SK-N-SH (cell line): ENCODE measurements at regions not wholly inside any gene's neighbourhood (a gene's known extent, or its start where the extent isn't known, plus 50 kb on each side); places are given as distances from the start of the nearest gene placed in this dataset.

Experiments
- CTCF ChIA-PET: fragments of 300-600, 350-600 bp; formaldehyde crosslinking; extraction: SDS; loops from one replicate; lab custom pipeline; 2021; lab: Yijun Ruan, JAX
- POLR2A ChIA-PET: fragments of 350-600 bp; sonication (Branson Sonifier 250); formaldehyde crosslinking; extraction: SDS; loops from one replicate; lab custom pipeline; 2020; ENCODE audit warnings: antibody characterized with exemption, inconsistent platforms; lab: Yijun Ruan, JAX
- DNase-seq: peaks from one replicate; pipeline ENCODE4 v3.0.0; 2012
- H2AFZ ChIP-seq: fragments of 200-600 bp; sonication (generic); 2 replicates; pipeline ENCODE4 v1.8.1; 2016; ENCODE audit warnings: antibody characterized with exemption, mild to moderate bottlenecking, low read depth
- H3F3A ChIP-seq: fragments of 200-600 bp; sonication (generic); replicated peaks from 2 replicates; pipeline ENCODE3; 2016; ENCODE audit warnings: antibody characterized with exemption, mild to moderate bottlenecking; ENCODE audit not compliant: insufficient read depth
- H3K27ac ChIP-seq, 2 experiments: fragments of 200-500 bp in 1 of 2; fragments of 200-600 bp in 1 of 2; sonication (Bioruptor generic) in 1 of 2; sonication (generic), shearing (Covaris generic) in 1 of 2; 2 replicates each; pipeline versions ENCODE4 v1.5.1 to v1.6.1; 2014 to 2016; ENCODE audit warnings: low read depth in 2 of 2, inconsistent platforms in 1 of 2, low read length in 1 of 2, mild to moderate bottlenecking in 1 of 2, mixed read lengths in 1 of 2
- H3K27me3 ChIP-seq: fragments of 200-600 bp; sonication (generic), shearing (Covaris generic); 2 replicates; pipeline ENCODE4 v1.6.1; 2016; ENCODE audit warnings: mixed run types; ENCODE audit not compliant: insufficient read depth
- H3K36me3 ChIP-seq, 2 experiments: fragments of 200-500 bp in 1 of 2; fragments of 200-600 bp in 1 of 2; sonication (Bioruptor generic) in 1 of 2; sonication (generic) in 1 of 2; replicated peaks in 1 of 2; 2 replicates each; pipeline versions ENCODE3 to v1.5.1; 2014 to 2016; ENCODE audit warnings: low read length in 1 of 2, mild to moderate bottlenecking in 1 of 2; ENCODE audit not compliant: insufficient read depth in 2 of 2, control insufficient read depth in 1 of 2
- H3K4me1 ChIP-seq, 2 experiments: fragments of 200-500 bp in 1 of 2; fragments of 200-600 bp in 1 of 2; sonication (Bioruptor generic) in 1 of 2; sonication (generic), shearing (Covaris generic) in 1 of 2; 2 replicates each; pipeline versions ENCODE4 v1.5.1 to v1.6.1; 2014 to 2016; ENCODE audit warnings: low read depth in 1 of 2, low read length in 1 of 2, mixed run types in 1 of 2; ENCODE audit not compliant: insufficient read depth in 2 of 2, control insufficient read depth in 1 of 2
- H3K4me2 ChIP-seq: fragments of 200-600 bp; sonication (generic), shearing (Covaris generic); 2 replicates; pipeline ENCODE4 v1.6.1; 2017; ENCODE audit warnings: mixed run types
- H3K4me3 ChIP-seq, 2 experiments: fragments of 200-500 bp in 1 of 2; fragments of 200-600 bp in 1 of 2; sonication (Bioruptor generic) in 1 of 2; sonication (generic), shearing (Covaris generic) in 1 of 2; 2 replicates each; pipeline versions ENCODE4 v1.5.1 to v1.8.1; 2014 to 2016; ENCODE audit warnings: low read depth in 2 of 2, inconsistent platforms in 1 of 2, low read length in 1 of 2, mild to moderate bottlenecking in 1 of 2, mixed read lengths in 1 of 2, moderate library complexity in 1 of 2
- H3K79me2 ChIP-seq: fragments of 200-600 bp; sonication (generic); 2 replicates; pipeline ENCODE4 v1.8.1; 2017; ENCODE audit warnings: mild to moderate bottlenecking; ENCODE audit not compliant: insufficient read depth
- H3K9ac ChIP-seq: fragments of 200-600 bp; sonication (generic); 2 replicates; pipeline ENCODE4 v1.6.1; 2017; ENCODE audit warnings: mixed run types
- H3K9me2 ChIP-seq: fragments of 200-600 bp; sonication (generic); 2 replicates; pipeline ENCODE4 v1.6.1; 2017; ENCODE audit warnings: mixed run types
- H3K9me3 ChIP-seq: fragments of 200-600 bp; sonication (generic); 2 replicates; pipeline ENCODE4 v1.6.1; 2017; ENCODE audit warnings: mixed run types, mild to moderate bottlenecking, moderate library complexity
- H4K20me1 ChIP-seq: fragments of 200-600 bp; sonication (generic); 2 replicates; pipeline ENCODE4 v1.6.1; 2017; ENCODE audit warnings: mild to moderate bottlenecking, mixed run types; ENCODE audit not compliant: insufficient read depth
- CHD2 ChIP-seq: fragments of 150-350 bp; IDR thresholded peaks from 2 replicates; pipeline ENCODE4 v1.6.1; 2018; ENCODE audit warnings: low read length; ENCODE audit not compliant: partially characterized antibody
- EP300 ChIP-seq, 2 experiments: IDR thresholded peaks; 2 replicates each; pipeline versions ENCODE4 v1.4.0 to v1.6.1; 2012; ENCODE audit warnings: borderline replicate concordance in 1 of 2, low read depth in 1 of 2, low read length in 1 of 2
- EZH2phosphoT487 ChIP-seq: fragments of 200-600 bp; sonication (generic); IDR thresholded peaks from 2 replicates; pipeline ENCODE4 v1.6.1; 2017; ENCODE audit warnings: low read depth, mixed run types, mild to moderate bottlenecking, antibody characterized with exemption, moderate library complexity, borderline replicate concordance
- FOXJ3 ChIP-seq: sonication (generic); formaldehyde crosslinking; IDR thresholded peaks from 2 replicates; pipeline ENCODE4 v1.5.1; 2020; ENCODE audit warnings: mild to moderate bottlenecking, missing genetic modification reagents
- GABPA ChIP-seq: IDR thresholded peaks from 2 replicates; pipeline ENCODE4 v1.4.0; 2012; ENCODE audit warnings: low read depth, mild to moderate bottlenecking
- GATA2 ChIP-seq: sonication (generic); formaldehyde crosslinking; IDR thresholded peaks from 2 replicates; pipeline ENCODE4 v1.5.0; 2020; ENCODE audit warnings: mild to moderate bottlenecking, missing genetic modification reagents
- JUND ChIP-seq: IDR thresholded peaks from 2 replicates; pipeline ENCODE4 v1.4.0; 2012
- RCOR1 ChIP-seq: fragments of 150-350 bp; IDR thresholded peaks from 2 replicates; pipeline ENCODE4 v1.6.1; 2017; ENCODE audit warnings: antibody characterized with exemption, low read length
- RFX5 ChIP-seq: IDR thresholded peaks from 2 replicates; pipeline ENCODE4 v1.6.1; 2012; ENCODE audit warnings: mild to moderate bottlenecking, improper control_type of control experiment, low read length
- TAF1 ChIP-seq: IDR thresholded peaks from 2 replicates; pipeline ENCODE4 v1.6.1; 2012; ENCODE audit warnings: low read depth, mild to moderate bottlenecking, low read length, moderate library complexity, borderline replicate concordance
- TCF12 ChIP-seq: IDR thresholded peaks from 2 replicates; pipeline ENCODE4 v1.4.0; 2012
- YY1 ChIP-seq: IDR thresholded peaks from 2 replicates; pipeline ENCODE4 v1.4.0; 2012; ENCODE audit warnings: low read depth, mild to moderate bottlenecking
- WGBS: methylation state at CpG from one replicate; pipeline ENCODE4 v1.1.6; 2017; ENCODE audit warnings: low lambda C conversion rate; 5-methylcytosine and 5-hydroxymethylcytosine counted together
- TF ChIP-seq, protein P1 (sequence below): IDR thresholded peaks from 2 replicates; pipeline ENCODE4 v1.4.0; 2012; ENCODE audit warnings: low read depth, borderline replicate concordance
- TF ChIP-seq, protein P2 (sequence below): IDR thresholded peaks from 2 replicates; pipeline ENCODE4 v1.4.0; 2012; ENCODE audit warnings: low read depth
- TF ChIP-seq, protein P3 (sequence below): fragments of 150-350 bp; IDR thresholded peaks from 2 replicates; pipeline ENCODE4 v1.6.1; 2016; ENCODE audit warnings: mild to moderate bottlenecking, low read depth, low read length
- TF ChIP-seq, protein P4 (sequence below): IDR thresholded peaks from 2 replicates; pipeline ENCODE4 v1.6.1; 2012; ENCODE audit warnings: mild to moderate bottlenecking, low read depth, low read length, moderate library complexity

DNA sequence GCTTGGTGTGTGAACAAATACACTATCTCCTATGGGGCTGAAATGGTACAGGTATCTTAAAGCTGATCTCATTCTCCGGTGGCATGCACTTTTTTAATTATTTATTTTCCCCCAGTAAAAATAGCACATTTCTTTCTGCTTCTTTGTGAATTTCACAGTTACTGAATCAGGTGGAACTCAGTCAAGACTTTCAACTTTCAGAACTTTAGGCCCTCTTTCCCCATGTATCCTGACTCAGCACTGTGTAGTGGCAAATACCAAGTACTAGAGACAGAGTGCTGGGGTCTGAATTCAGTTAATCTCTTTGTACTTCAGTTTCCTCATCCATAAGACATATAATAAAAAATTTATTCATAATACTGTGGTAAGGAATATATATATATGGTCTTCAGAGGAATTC, 223.9 kb downstream of the CSNK2A3 start (continued):
- TF ChIP-seq, protein P1, sequence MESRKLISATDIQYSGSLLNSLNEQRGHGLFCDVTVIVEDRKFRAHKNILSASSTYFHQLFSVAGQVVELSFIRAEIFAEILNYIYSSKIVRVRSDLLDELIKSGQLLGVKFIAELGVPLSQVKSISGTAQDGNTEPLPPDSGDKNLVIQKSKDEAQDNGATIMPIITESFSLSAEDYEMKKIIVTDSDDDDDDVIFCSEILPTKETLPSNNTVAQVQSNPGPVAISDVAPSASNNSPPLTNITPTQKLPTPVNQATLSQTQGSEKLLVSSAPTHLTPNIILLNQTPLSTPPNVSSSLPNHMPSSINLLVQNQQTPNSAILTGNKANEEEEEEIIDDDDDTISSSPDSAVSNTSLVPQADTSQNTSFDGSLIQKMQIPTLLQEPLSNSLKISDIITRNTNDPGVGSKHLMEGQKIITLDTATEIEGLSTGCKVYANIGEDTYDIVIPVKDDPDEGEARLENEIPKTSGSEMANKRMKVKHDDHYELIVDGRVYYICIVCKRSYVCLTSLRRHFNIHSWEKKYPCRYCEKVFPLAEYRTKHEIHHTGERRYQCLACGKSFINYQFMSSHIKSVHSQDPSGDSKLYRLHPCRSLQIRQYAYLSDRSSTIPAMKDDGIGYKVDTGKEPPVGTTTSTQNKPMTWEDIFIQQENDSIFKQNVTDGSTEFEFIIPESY: no peak
- no peak for TF ChIP-seq TAF1

DNA sequence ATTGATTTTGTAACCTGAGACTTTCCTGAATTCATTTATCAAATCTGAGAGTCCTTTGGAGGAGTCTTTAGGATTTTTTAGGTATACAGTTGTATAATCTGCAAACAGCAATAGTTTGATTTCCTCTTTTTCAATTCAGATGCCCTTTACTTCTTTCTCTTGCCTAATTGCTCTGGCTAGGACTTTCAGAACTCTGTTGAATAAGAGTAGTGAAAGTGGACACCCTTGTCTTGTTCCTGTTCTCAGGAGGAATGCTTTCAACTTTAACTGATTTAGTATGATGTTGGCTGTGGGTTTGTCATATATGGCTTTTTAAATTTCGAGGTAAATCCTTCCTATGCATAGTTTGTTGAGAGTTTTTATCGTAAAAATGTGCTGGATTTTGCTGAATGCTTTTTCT, 227.4 kb downstream of the CSNK2A3 start:
- no peak for DNase-seq
- Histone ChIP-seq H2AFZ (no peak overlapping the region), H3K27me3 (no peaks in the 10 kb centered on the region), H3F3A (no peaks in the 10 kb centered on the region), H3K4me1 (no peaks in the 10 kb centered on the region), H3K4me3 (no peak overlapping the region), H3K9me3 (no peaks in the 10 kb centered on the region), H3K79me2 (no peaks in the 10 kb centered on the region), H3K36me3 (no peaks in the 10 kb centered on the region), H3K9me2 (no peaks in the 10 kb centered on the region), H3K9ac (no peak overlapping the region), H3K27ac (no peak overlapping the region), H4K20me1 (no peaks in the 10 kb centered on the region)
- ChIA-PET CTCF (no interaction called here), POLR2A (no interaction called here)
- WGBS: 12% methylated on average over 2 of the region's 2 CpGs
- no peak for TF ChIP-seq GATA2 (CRISPR knock-in tag)
- TF ChIP-seq, all 33 proteins: peak for 0
- no peak overlapping the region for H3K4me2 ChIP-seq

DNA sequence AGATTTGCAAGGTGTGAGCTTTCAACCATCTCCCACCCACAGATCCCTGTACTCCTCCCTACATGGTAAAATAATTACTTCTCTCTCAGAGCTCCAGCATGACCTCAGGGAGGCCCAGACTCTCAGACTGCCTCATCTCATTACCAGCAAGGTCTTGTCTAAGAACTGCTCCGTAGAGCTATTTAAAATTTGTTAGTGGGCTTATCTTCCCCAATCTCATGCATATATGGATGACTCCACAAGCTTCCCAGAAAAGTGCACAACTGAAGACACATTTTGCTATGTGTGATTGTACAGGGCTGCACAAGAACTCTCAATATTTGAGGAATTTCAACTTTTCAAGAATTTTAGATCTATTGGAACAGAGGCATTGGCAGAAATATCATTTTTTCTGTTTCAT, 230.3 kb downstream of the CSNK2A3 start:
- H3K9me3 ChIP-seq: no peaks in the 10 kb centered on the region
- no peak overlapping the region for H2AFZ ChIP-seq
- ChIA-PET POLR2A (no interaction called here), CTCF (interaction anchor here (1.1 to 1.4 kb wide), 2 partner anchors 10 to 18 kb away, joined by 3 to 4 read pairs; no protein-coding TSS in a partner anchor)
- no peaks in the 10 kb centered on the region for H3K36me3 ChIP-seq
- no peak overlapping the region for H3K9ac ChIP-seq
- WGBS: 21% methylated on average over 1 of the region's 1 CpG
- no peaks in the 10 kb centered on the region for H3F3A ChIP-seq
- H3K27ac ChIP-seq: no peak overlapping the region
- H3K27me3 ChIP-seq: no peaks in the 10 kb centered on the region
- no peaks in the 10 kb centered on the region for H3K9me2 ChIP-seq
- no peaks in the 10 kb centered on the region for H3K79me2 ChIP-seq
- no peak overlapping the region for H3K4me2 ChIP-seq
- no peaks in the 10 kb centered on the region; a peak in 1 of 4 replicates for H3K4me1 ChIP-seq
- no peak for DNase-seq
- H4K20me1 ChIP-seq: no peaks in the 10 kb centered on the region
- no peak overlapping the region for H3K4me3 ChIP-seq
- TF ChIP-seq RCOR1: no peak
- TF ChIP-seq, protein P1: no peak
- TF ChIP-seq JUND: no peak
- TF ChIP-seq, protein P2, sequence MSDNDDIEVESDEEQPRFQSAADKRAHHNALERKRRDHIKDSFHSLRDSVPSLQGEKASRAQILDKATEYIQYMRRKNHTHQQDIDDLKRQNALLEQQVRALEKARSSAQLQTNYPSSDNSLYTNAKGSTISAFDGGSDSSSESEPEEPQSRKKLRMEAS: no peak
- no peak for TF ChIP-seq FOXJ3 (CRISPR knock-in tag)
- no peak for TF ChIP-seq YY1
- TF ChIP-seq CHD2: no peak
- TF ChIP-seq, protein P3, sequence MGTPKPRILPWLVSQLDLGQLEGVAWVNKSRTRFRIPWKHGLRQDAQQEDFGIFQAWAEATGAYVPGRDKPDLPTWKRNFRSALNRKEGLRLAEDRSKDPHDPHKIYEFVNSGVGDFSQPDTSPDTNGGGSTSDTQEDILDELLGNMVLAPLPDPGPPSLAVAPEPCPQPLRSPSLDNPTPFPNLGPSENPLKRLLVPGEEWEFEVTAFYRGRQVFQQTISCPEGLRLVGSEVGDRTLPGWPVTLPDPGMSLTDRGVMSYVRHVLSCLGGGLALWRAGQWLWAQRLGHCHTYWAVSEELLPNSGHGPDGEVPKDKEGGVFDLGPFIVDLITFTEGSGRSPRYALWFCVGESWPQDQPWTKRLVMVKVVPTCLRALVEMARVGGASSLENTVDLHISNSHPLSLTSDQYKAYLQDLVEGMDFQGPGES: no peak
- no peak for TF ChIP-seq EZH2phosphoT487
- TF ChIP-seq TCF12: no peak
- TF ChIP-seq RFX5: no peak
- no peak for TF ChIP-seq EP300 (IDR thresholded peaks at IDR 0.05; ENCODE audit: borderline replicate concordance in 1 of 2, low read depth in 1 of 2, low read length in 1 of 2)
- TF ChIP-seq, protein P4, sequence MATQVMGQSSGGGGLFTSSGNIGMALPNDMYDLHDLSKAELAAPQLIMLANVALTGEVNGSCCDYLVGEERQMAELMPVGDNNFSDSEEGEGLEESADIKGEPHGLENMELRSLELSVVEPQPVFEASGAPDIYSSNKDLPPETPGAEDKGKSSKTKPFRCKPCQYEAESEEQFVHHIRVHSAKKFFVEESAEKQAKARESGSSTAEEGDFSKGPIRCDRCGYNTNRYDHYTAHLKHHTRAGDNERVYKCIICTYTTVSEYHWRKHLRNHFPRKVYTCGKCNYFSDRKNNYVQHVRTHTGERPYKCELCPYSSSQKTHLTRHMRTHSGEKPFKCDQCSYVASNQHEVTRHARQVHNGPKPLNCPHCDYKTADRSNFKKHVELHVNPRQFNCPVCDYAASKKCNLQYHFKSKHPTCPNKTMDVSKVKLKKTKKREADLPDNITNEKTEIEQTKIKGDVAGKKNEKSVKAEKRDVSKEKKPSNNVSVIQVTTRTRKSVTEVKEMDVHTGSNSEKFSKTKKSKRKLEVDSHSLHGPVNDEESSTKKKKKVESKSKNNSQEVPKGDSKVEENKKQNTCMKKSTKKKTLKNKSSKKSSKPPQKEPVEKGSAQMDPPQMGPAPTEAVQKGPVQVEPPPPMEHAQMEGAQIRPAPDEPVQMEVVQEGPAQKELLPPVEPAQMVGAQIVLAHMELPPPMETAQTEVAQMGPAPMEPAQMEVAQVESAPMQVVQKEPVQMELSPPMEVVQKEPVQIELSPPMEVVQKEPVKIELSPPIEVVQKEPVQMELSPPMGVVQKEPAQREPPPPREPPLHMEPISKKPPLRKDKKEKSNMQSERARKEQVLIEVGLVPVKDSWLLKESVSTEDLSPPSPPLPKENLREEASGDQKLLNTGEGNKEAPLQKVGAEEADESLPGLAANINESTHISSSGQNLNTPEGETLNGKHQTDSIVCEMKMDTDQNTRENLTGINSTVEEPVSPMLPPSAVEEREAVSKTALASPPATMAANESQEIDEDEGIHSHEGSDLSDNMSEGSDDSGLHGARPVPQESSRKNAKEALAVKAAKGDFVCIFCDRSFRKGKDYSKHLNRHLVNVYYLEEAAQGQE: no peak
- TF ChIP-seq GABPA: no peak
- TF ChIP-seq GATA2 (CRISPR knock-in tag): no peak
